Panc1 (cell line): ENCODE measurements at regions not wholly inside any gene's neighbourhood (a gene's known extent, or its start where the extent isn't known, plus 50 kb on each side); places are given as distances from the start of the nearest gene placed in this dataset.

Source experiments
- ATAC-seq: fragments of 200-7000 bp; cut with Tn5 transposase; 2 replicates; pipeline ENCODE4 v1.9.1; 2020; ENCODE audit warnings: mild to moderate bottlenecking, moderate library complexity
- BruUV-seq: library from RNA; stranded (reverse); fragments of 400-500 nt; replicated peaks from 2 replicates; lab custom pipeline; 2021; lab: Mats Ljungman, UMichigan
- CTCF ChIA-PET: fragments of 300-600 bp; sonication (Branson Sonifier 250); formaldehyde crosslinking; loops from one replicate; lab custom pipeline; 2022; ENCODE audit warnings: antibody characterized with exemption; lab: Charles Lee
- POLR2A ChIA-PET: fragments of 300-600 bp; sonication (Branson Sonifier 250); formaldehyde crosslinking; loops from one replicate; lab custom pipeline; 2022; ENCODE audit warnings: antibody characterized with exemption; lab: Charles Lee
- DNase-seq: peaks from one replicate; pipeline ENCODE4 v3.0.0-alpha.2; 2010; ENCODE audit warnings: low read depth, low spot score
- H3K27ac ChIP-seq: 2 replicates; pipeline ENCODE4 v1.5.1; 2011; ENCODE audit warnings: mild to moderate bottlenecking, low read length, inconsistent platforms
- H3K27me3 ChIP-seq: fragments of 200-500 bp; sonication (Bioruptor generic); 2 replicates; pipeline ENCODE4 v1.6.0; 2014; ENCODE audit warnings: low read length, inconsistent platforms; ENCODE audit not compliant: control insufficient read depth, insufficient read depth
- H3K36me3 ChIP-seq: fragments of 200-500 bp; sonication (Bioruptor generic); 2 replicates; pipeline ENCODE4 v1.5.1; 2014; ENCODE audit warnings: inconsistent platforms, mild to moderate bottlenecking, low read length, moderate library complexity; ENCODE audit not compliant: control insufficient read depth, insufficient read depth
- H3K4me1 ChIP-seq: 2 replicates; pipeline ENCODE4 v1.5.1; 2011; ENCODE audit warnings: inconsistent platforms, mild to moderate bottlenecking, low read length, moderate library complexity; ENCODE audit not compliant: control insufficient read depth, insufficient read depth
- H3K4me3 ChIP-seq, 2 experiments: 2 replicates each; pipeline ENCODE4 v1.5.1; 2011 to 2012; ENCODE audit warnings: low read depth in 2 of 2, low read length in 2 of 2, mild to moderate bottlenecking in 2 of 2, inconsistent platforms in 1 of 2, moderate library complexity in 1 of 2
- H3K9me3 ChIP-seq: fragments of 200-500 bp; sonication (Bioruptor generic); 2 replicates; pipeline ENCODE4 v1.5.1; 2014; ENCODE audit warnings: low read depth, mild to moderate bottlenecking, inconsistent platforms, low read length, moderate library complexity; ENCODE audit not compliant: control insufficient read depth, insufficient read depth
- CTCF ChIP-seq: fragments of 450-650 bp; IDR thresholded peaks from 2 replicates; pipeline ENCODE4 v1.5.1; 2017; ENCODE audit warnings: mild to moderate bottlenecking
- POLR2AphosphoS5 ChIP-seq: IDR thresholded peaks from 2 replicates; pipeline ENCODE4 v1.6.1; 2012; ENCODE audit warnings: mild to moderate bottlenecking, low read depth, low read length, moderate library complexity
- REST ChIP-seq, 2 experiments: IDR thresholded peaks; 2 replicates each; pipeline ENCODE4 v1.6.1; 2011 to 2012; ENCODE audit warnings: low read depth in 2 of 2, control low read depth in 1 of 2, low read length in 1 of 2, mild to moderate bottlenecking in 1 of 2, moderate library complexity in 1 of 2; ENCODE audit not compliant: insufficient read depth in 1 of 2
- SIN3A ChIP-seq: IDR thresholded peaks from 2 replicates; pipeline ENCODE4 v1.6.1; 2012; ENCODE audit warnings: low read depth, mild to moderate bottlenecking, low read length, moderate library complexity, borderline replicate concordance; ENCODE audit not compliant: insufficient read depth
- TCF7L2 ChIP-seq: IDR thresholded peaks from 2 replicates; pipeline ENCODE4 v1.6.1; 2011; ENCODE audit warnings: mild to moderate bottlenecking, low read depth, low read length, inconsistent platforms
- in situ Hi-C: cut with HindIII; loops from 2 replicates; pipeline ENCODE4 v1.10.0; 2016; ENCODE audit warnings: low sequenced_read_pairs, low pct_unique_long_range_greater_than_20kb
- intact Hi-C: fragments of 100-400 bp; cut with micrococcal nuclease; formaldehyde crosslinking; loops from one replicate; pipeline ENCODE4 v1.10.0; 2022; ENCODE audit not compliant: unreplicated experiment

GRCh38 chr6:126429866-126430265, 90.0 kb downstream of the CENPW start:
- no peaks in the 10 kb centered on the region for H3K27me3 ChIP-seq
- ChIA-PET POLR2A (no interaction called here), CTCF (no interaction called here)
- DNase-seq (no peak), ATAC-seq (no peak)
- H3K4me3 ChIP-seq: no peak overlapping the region
- TF ChIP-seq POLR2AphosphoS5 (no peak), SIN3A (no peak), CTCF (no peak), TCF7L2 (no peak), REST (IDR thresholded peaks at IDR 0.05; ENCODE audit: insufficient read depth in 1 of 2, low read depth in 2 of 2, low read length in 1 of 2) (no peak)
- BruUV-seq: no TSS peak
- no peak overlapping the region for H3K27ac ChIP-seq
- H3K36me3 ChIP-seq: no peaks in the 10 kb centered on the region
- no peaks in the 10 kb centered on the region for H3K9me3 ChIP-seq
- intact Hi-C loops: loop anchor here (5.0 kb wide), 1 partner anchor 433 kb away; no protein-coding TSS in a partner anchor
- H3K4me1 ChIP-seq: no peaks in the 10 kb centered on the region
- in situ Hi-C loops: no loop called here

GRCh38 chr6:126432564-126432963, 92.6 kb downstream of the CENPW start:
- no TSS peak for BruUV-seq
- ChIA-PET CTCF (no interaction called here), POLR2A (no interaction called here)
- ATAC-seq: no peak
- no peak overlapping the region for H3K27ac ChIP-seq
- no peak for DNase-seq
- H3K36me3 ChIP-seq: no peaks in the 10 kb centered on the region
- H3K4me3 ChIP-seq: no peak overlapping the region
- H3K4me1 ChIP-seq: no peaks in the 10 kb centered on the region
- H3K27me3 ChIP-seq: no peaks in the 10 kb centered on the region
- intact Hi-C loops (no loop called here), in situ Hi-C loops (no loop called here)
- no peaks in the 10 kb centered on the region for H3K9me3 ChIP-seq
- TF ChIP-seq SIN3A (no peak), CTCF (no peak), POLR2AphosphoS5 (no peak), REST (IDR thresholded peaks at IDR 0.05; ENCODE audit: insufficient read depth in 1 of 2, low read depth in 2 of 2, low read length in 1 of 2) (no peak), TCF7L2 (no peak)
